SK-N-SH (cell line): ENCODE measurements at regions not wholly inside any gene's neighbourhood (a gene's known extent, or its start where the extent isn't known, plus 50 kb on each side); places are given as distances from the start of the nearest gene placed in this dataset.

Experiments used
- EP300 ChIP-seq, 2 experiments: IDR thresholded peaks; 2 replicates each; pipeline versions ENCODE4 v1.4.0 to v1.6.1; 2012; ENCODE audit warnings: borderline replicate concordance in 1 of 2, low read depth in 1 of 2, low read length in 1 of 2
- TF ChIP-seq, protein P1 (sequence below): fragments of 200-600 bp; sonication (generic); IDR thresholded peaks from 2 replicates; pipeline ENCODE4 v1.6.1; 2017; ENCODE audit warnings: antibody characterized with exemption, mild to moderate bottlenecking, moderate library complexity
- TF ChIP-seq, protein P2 (sequence below): IDR thresholded peaks from 2 replicates; pipeline ENCODE4 v1.4.0; 2012; ENCODE audit warnings: low read depth

DNA sequence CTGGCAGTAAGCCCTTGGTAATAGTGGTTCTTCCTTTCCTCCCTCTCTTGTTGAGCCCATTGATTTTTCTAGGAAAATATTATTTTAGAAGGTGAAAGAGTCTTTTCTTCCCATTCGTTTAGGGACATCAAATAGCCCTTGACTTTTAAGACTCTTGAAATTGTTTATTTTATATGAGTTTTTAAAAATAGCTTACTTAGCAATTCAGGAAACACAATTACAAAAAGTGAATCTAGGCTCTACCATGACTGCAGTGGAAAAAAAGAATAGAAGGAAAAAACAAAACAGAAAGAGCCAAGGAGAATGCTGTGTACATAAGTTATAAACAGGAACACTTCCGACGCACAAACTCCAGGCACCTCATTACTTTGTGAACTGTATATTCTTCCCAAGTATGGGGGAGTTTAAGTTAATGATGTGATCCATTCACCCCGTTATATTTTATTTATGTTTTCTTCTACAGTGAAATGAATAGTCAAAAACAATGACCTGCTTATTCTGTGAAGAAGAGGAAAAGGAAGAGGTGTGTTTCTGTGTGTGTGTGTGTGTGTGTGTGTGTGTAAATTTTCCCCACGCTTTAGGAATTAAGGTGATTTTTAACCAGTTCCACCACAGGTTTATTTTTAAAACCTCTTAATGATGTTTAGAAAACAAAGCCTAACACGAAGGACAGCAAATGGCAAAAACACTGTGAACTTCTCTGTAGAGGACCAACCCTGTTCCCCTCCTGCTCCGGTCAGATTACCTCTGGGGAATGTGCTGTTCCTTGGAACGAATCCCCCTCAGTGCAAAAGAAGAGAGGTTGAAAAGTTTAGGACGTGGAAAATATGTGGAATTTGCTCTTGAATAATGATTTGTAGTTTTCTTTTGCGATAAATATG lies 266.3 kb downstream of the KLF5 start:
- TF ChIP-seq EP300 (IDR thresholded peaks at IDR 0.05; ENCODE audit: borderline replicate concordance in 1 of 2, low read depth in 1 of 2, low read length in 1 of 2) = no peak
- TF ChIP-seq, protein P1, sequence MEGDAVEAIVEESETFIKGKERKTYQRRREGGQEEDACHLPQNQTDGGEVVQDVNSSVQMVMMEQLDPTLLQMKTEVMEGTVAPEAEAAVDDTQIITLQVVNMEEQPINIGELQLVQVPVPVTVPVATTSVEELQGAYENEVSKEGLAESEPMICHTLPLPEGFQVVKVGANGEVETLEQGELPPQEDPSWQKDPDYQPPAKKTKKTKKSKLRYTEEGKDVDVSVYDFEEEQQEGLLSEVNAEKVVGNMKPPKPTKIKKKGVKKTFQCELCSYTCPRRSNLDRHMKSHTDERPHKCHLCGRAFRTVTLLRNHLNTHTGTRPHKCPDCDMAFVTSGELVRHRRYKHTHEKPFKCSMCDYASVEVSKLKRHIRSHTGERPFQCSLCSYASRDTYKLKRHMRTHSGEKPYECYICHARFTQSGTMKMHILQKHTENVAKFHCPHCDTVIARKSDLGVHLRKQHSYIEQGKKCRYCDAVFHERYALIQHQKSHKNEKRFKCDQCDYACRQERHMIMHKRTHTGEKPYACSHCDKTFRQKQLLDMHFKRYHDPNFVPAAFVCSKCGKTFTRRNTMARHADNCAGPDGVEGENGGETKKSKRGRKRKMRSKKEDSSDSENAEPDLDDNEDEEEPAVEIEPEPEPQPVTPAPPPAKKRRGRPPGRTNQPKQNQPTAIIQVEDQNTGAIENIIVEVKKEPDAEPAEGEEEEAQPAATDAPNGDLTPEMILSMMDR = no peak
- TF ChIP-seq, protein P2, sequence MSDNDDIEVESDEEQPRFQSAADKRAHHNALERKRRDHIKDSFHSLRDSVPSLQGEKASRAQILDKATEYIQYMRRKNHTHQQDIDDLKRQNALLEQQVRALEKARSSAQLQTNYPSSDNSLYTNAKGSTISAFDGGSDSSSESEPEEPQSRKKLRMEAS = no peak
